Endothelial cell (in vitro differentiated cells): ENCODE measurements at regions not wholly inside any gene's neighbourhood (a gene's known extent, or its start where the extent isn't known, plus 50 kb on each side); places are given as distances from the start of the nearest gene placed in this dataset.
"Not testable (repeated sequence)": the region's sequence is repeated elsewhere in the genome, so short reads cannot be mapped to it uniquely, and the experiment has no call there.

ENCODE experiments used
- DNase-seq: peaks from one replicate; pipeline ENCODE4 v3.0.0; 2021; ENCODE audit warnings: low spot score
- H3K27ac Mint-ChIP-seq: one replicate; pipeline ENCODE4 v1.8.0; 2021; ENCODE audit warnings: mixed read lengths, inconsistent platforms; ENCODE audit not compliant: unreplicated experiment
- H3K27me3 Mint-ChIP-seq: one replicate; pipeline ENCODE4 v1.8.0; 2021; ENCODE audit warnings: mild to moderate bottlenecking, moderate library complexity, mixed read lengths, inconsistent platforms; ENCODE audit not compliant: unreplicated experiment
- H3K36me3 Mint-ChIP-seq: one replicate; pipeline ENCODE4 v1.8.0; 2021; ENCODE audit warnings: mild to moderate bottlenecking, low read depth, mixed read lengths, inconsistent platforms; ENCODE audit not compliant: unreplicated experiment
- H3K4me1 Mint-ChIP-seq: one replicate; pipeline ENCODE4 v1.8.0; 2021; ENCODE audit warnings: mild to moderate bottlenecking, mixed read lengths, inconsistent platforms; ENCODE audit not compliant: unreplicated experiment
- H3K4me3 Mint-ChIP-seq: one replicate; pipeline ENCODE4 v1.8.0; 2021; ENCODE audit warnings: mild to moderate bottlenecking, mixed read lengths, inconsistent platforms; ENCODE audit not compliant: unreplicated experiment
- H3K9me3 Mint-ChIP-seq: one replicate; pipeline ENCODE4 v1.8.0; 2021; ENCODE audit warnings: mixed read lengths, inconsistent platforms; ENCODE audit not compliant: unreplicated experiment
- TF ChIP-seq, protein P1 (sequence below): fragments of 200-600 bp; sonication (generic); IDR thresholded peaks from one replicate; pipeline ENCODE4 v1.5.0; 2021; ENCODE audit warnings: antibody characterized with exemption; ENCODE audit not compliant: unreplicated experiment

DNA sequence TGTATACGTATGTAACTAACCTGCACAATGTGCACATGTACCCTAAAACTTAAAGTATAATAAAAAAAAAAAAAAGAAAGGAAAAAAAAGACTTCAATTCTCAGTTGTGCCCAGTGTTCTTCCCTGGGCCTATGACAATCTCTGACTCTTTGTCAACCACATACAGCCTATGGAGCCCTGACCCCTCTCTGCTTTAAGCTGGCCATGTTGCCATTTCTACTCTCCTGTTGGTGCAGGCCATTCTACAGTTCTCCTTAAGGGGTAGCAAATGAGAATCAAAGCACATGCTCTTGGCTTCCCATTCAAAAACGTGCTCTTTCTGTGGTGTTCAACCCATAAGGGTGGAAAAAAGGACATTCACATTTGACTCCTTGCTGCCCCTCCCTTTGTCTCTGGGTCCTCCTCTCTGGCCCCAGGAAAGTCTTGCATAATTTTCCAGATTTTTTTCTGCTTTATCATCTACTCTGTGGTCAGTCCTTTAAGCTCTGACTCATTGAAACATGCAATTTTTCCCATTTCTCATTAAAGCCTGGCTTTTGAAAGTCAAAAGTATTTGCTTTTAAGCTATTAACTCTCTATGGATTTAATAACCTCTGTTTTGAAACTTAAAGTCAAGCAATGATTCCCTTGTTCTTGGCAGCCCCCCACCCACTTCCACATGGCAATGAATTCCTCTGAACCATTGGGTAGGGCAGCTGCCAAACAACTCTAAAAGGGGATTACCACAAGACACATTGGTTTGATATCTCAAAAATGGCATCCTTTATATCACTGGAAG, 208.6 kb upstream of the MCHR2 start:
- Mint-ChIP-seq H3K27ac (no peak overlapping the region), H3K4me3 (no peak overlapping the region), H3K36me3 (no peaks in the 10 kb centered on the region), H3K9me3 (no peaks in the 10 kb centered on the region), H3K4me1 (no peaks in the 10 kb centered on the region), H3K27me3 (no peaks in the 10 kb centered on the region)
- TF ChIP-seq, protein P1, sequence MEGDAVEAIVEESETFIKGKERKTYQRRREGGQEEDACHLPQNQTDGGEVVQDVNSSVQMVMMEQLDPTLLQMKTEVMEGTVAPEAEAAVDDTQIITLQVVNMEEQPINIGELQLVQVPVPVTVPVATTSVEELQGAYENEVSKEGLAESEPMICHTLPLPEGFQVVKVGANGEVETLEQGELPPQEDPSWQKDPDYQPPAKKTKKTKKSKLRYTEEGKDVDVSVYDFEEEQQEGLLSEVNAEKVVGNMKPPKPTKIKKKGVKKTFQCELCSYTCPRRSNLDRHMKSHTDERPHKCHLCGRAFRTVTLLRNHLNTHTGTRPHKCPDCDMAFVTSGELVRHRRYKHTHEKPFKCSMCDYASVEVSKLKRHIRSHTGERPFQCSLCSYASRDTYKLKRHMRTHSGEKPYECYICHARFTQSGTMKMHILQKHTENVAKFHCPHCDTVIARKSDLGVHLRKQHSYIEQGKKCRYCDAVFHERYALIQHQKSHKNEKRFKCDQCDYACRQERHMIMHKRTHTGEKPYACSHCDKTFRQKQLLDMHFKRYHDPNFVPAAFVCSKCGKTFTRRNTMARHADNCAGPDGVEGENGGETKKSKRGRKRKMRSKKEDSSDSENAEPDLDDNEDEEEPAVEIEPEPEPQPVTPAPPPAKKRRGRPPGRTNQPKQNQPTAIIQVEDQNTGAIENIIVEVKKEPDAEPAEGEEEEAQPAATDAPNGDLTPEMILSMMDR: no peak
- DNase-seq: no peak

DNA sequence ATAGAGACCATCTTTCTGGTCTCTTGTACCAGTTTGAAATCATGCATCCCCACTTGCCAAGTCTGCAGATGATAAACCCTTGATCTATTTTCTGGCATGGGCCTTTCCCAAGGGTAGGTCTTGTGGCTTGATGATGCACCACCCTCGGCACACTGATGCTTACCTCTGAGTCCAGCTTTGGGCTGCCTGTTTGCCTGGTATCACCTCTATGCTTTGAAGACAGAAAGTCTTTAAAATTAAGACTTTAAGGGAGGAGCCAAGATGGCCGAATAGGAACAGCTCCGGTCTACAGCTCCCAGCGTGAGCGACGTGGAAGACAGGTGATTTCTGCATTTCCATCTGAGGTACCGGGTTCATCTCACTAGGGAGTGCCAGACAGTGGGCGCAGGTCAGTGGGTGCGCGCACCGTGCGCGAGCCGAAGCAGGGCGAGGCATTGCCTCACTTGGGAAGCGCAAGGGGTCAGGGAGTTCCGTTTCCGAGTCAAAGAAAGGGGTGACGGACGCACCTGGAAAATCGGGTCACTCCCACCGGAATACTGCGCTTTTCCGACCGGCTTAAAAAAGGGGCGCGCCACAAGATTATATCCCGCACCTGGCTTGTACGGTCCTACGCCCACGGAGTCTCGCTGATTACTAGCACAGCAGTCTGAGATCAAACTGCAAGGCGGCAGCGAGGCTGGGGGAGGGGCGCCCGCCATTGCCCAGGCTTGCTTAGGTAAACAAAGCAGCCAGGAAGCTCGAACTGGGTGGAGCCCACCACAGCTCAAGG, 202.4 kb upstream of the MCHR2 start:
- not testable (repeated sequence) for DNase-seq, H3K36me3 Mint-ChIP-seq, H3K27ac Mint-ChIP-seq, H3K27me3 Mint-ChIP-seq, H3K9me3 Mint-ChIP-seq, H3K4me3 Mint-ChIP-seq, H3K4me1 Mint-ChIP-seq

DNA sequence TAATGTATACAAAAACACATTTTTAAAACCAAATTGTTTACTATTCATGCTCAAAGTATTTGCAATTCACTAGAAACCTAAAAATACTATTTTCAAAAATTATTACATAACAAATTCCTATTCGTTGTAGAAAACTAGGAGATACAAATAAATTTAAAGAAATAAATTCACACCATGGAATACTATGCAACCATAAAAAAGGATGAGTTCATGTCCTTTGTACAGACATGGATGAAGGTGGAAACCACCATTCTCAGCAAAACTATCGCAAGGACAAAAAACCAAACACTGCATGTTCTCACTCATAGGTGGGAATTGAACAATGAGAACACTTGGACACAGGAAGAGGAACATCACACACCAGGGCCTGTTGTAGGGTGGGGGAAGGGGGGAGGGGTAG, 201.2 kb upstream of the MCHR2 start:
- H3K27me3 Mint-ChIP-seq, H3K9me3 Mint-ChIP-seq: not testable (repeated sequence)

DNA sequence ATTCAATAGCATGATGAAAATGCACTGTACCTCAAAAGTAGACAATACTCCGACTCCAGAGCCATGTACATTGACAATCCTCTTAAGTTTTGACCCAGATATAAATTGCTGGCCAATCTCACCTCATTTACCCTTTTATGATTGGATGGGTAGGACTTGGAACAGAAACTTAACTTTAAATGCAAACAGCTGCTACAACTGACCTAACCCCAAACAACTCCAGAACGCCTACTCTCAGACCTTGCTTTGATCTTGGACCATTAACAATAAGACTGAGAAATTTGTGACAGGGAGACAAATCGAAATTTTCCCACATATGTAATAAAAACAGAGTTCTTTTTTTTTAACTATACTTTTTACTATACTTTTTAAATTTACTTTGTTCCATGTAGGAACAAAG, 200.5 kb upstream of the MCHR2 start:
- Mint-ChIP-seq H3K9me3 (no peaks in the 10 kb centered on the region), H3K4me3 (no peak overlapping the region), H3K36me3 (no peaks in the 10 kb centered on the region), H3K4me1 (peaks cover 2% of the 10 kb centered on the region), H3K27me3 (no peaks in the 10 kb centered on the region), H3K27ac (no peak overlapping the region)
- TF ChIP-seq, protein P1: no peak
- no peak for DNase-seq

More for the DNA sequence above, 201.2 kb upstream of the MCHR2 start:
- not testable (repeated sequence) for H3K27ac Mint-ChIP-seq, H3K4me3 Mint-ChIP-seq, H3K36me3 Mint-ChIP-seq, DNase-seq, H3K4me1 Mint-ChIP-seq

DNA sequence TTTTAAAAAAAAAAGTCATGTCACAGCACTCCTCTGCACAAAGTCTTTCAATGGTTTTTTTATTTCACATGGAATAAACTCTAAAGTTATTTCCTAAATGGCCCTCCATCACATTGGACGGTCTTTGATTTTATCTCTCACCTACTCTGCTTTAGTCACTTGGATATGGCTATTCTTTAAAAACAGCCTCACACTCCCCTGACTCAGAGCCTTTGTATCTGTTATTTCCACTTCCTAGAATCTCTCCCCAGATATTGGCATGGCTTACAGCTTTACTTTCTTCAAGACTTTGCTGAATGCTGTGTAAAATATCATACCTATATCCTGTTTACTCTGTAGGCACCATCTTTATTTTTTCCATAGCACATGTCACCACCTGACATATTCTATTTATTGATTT, 194.7 kb upstream of the MCHR2 start:
- TF ChIP-seq, protein P1: no peak
- H3K36me3 Mint-ChIP-seq: no peaks in the 10 kb centered on the region
- H3K9me3 Mint-ChIP-seq: no peaks in the 10 kb centered on the region

DNA sequence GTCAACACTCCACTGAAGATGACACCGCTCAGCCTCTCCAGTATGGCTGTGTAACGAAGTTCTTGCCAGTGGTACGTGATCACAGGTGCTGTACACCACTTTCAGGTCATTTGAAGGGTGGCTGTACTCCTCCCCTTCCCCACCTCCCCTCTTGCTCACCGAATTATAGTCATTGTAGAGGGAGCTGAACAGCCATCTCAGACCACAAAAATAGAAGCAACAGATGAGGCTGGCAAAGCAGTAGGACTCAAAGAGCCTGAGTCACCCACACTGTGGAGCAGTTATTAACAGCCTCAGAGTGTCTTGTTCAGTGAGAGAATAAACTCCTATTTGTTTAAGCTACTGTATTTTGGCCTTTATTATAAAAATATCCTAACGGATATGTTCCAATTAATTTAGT, 192.5 kb upstream of the MCHR2 start:
- H3K27ac Mint-ChIP-seq: no peak overlapping the region
- no peaks in the 10 kb centered on the region for H3K9me3 Mint-ChIP-seq
- TF ChIP-seq, protein P1: no peak
- no peak overlapping the region for H3K4me3 Mint-ChIP-seq
- H3K4me1 Mint-ChIP-seq: peaks cover 2% of the 10 kb centered on the region
- peaks cover 3% of the 10 kb centered on the region for H3K27me3 Mint-ChIP-seq
- no peak for DNase-seq
- H3K36me3 Mint-ChIP-seq: no peaks in the 10 kb centered on the region

More for the DNA sequence above, 194.7 kb upstream of the MCHR2 start:
- no peak for DNase-seq
- Mint-ChIP-seq H3K27ac (no peak overlapping the region), H3K27me3 (peaks cover 3% of the 10 kb centered on the region), H3K4me3 (no peak overlapping the region), H3K4me1 (peaks cover 2% of the 10 kb centered on the region)
